ENCODE measurements at regions not wholly inside any gene's neighbourhood (a gene's known extent, or its start where the extent isn't known, plus 50 kb on each side); places are given as distances from the start of the nearest gene placed in this dataset.
"Not testable (repeated sequence)": the region's sequence is repeated elsewhere in the genome, so short reads cannot be mapped to it uniquely, and the experiment has no call there.

DNA sequence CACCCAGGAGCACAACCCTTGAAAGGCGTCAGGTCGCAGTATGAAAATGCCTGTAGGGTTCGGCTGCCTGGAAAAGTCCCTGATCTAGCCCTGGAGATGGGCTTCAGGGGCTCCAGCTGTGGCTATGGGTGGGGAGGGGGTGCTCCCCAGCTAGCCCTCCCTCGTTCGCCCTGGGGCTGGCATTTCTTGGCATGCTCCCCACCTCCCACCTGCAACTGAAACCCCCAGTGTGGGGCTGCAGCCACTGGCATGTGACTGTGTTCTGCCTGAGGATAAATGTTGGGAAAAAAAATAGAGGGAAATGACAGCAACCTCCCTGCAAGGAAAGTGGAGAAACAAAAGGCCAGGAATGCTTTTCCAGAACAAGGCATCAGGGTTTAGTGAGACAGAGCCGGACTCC is 109.2 kb downstream of the COPS8 start:
- no peak for DNase-seq (ENCODE audit: extremely low read depth, low read depth)

DNA sequence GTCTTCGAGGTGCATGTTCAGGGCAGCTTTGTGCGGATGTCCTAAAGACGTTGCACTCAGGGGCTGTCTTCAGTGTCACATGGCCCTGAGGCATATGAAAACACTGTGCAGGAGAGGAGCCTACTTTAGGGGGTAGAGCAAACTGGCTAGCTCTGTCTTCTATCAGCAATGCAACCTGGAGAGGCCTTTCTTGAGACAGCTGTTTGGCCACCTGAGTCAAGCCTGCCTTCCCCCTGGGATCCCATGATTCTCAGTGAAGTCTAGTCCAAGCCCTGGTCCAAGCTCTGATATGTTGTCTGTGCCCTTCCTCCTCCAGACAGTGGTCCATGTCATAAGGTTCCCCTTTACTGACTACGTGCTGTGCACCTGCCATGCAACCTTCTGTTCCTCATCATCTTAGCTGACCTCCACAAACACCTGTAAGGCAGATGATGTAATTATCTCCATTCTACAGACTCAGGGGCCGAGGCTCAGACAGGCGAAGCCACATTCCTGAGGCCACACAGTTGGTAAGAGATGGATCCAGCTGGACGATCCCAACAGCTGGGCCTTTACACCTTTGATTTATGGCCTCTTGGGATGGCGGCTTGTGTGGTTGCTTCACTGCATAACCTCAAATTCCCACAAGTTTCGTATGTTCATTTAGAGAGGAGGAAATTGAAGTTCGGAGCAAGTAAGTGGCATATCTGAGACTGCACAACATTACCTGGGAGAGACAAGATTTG is 109.9 kb downstream of the COPS8 start:
- DNase-seq (ENCODE audit: extremely low read depth, low read depth): no peak

DNA sequence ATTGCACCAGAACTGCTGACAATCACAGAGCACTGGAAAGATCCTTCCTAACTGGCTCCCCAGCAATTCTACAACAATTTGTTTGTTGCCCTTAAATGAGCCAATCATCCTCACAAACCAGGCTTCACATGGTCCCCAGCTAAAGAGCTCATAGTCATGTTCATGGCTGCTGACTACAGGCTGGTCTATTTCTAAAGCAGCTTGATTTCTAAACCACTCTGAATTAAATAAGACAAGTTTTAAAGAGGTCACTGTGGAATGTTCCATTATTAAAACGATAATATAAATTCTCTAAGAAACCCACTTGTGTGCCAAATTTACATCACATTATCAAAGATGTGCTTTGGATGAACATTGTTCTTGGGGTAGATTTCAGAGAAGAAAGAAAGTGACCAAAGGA is 110.7 kb downstream of the COPS8 start:
- no peak for DNase-seq (ENCODE audit: extremely low read depth, low read depth)

DNA sequence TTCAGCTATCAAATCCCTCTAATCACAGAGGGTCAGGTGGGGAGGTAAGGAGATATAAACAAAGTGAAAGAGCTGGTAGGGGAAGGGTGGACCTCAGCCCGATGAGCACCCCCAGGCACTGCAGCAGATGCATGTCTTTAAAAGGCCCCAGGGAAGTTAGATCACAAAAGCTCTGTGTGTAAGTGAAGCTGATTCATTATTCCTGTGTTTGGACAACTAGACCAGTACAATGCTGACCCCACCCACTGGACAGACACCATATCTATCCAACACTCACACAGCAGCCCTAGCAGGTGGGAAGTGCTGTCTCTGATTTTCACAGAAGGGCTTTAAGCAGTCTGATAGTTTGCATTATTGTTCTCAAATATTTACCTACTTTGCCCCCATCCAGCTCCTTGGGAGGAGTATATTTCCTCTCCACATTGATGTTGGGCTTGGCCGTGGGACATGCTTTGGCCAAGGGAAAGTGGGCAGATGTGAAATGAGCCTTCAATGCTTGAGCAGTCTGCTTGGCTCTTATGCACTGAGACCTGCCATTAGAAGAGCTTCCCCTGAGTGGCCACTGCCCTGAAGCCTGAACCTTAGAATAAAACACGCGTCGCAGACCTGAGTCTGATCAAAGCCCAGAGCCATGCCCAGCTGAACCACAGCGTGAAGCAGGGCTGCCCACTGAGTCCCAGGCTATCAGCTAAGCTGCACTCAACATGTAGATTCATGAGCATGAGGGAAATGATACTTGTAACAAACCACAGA is 111.4 kb downstream of the COPS8 start:
- DNase-seq (ENCODE audit: extremely low read depth, low read depth): peak; percentile 25

DNA sequence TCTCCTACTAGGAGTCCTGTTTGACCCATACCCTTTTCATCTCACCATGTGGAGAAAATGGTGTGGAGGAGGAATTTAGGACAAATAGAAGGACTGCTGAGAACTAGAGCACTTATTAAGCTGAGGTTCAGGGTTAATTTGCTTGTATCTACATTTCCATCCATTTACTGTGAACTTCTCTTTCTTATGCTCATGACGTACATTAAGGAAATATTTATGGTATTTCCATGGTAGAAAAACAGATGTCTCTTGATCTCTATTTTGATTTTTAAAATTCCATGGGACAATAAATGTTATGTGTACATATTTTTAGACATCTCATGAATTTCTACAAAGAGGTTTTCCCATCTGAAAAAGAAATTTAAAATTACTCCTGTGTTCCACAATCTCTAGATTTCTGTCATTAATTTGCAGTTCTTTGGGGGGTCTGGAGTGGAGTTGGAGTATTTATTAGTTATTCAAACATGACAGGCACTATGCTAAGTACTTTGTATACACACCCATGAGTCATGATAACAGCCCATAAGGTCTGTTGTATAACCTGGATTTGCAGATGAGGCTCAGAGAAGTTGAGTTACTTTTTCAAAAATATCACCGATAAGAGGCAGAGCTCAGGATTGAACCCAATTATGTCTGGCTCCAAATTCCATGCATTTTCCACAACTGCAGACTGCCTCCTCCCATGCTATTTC is 112.6 kb downstream of the COPS8 start:
- DNase-seq (ENCODE audit: extremely low read depth, low read depth): no peak

DNA sequence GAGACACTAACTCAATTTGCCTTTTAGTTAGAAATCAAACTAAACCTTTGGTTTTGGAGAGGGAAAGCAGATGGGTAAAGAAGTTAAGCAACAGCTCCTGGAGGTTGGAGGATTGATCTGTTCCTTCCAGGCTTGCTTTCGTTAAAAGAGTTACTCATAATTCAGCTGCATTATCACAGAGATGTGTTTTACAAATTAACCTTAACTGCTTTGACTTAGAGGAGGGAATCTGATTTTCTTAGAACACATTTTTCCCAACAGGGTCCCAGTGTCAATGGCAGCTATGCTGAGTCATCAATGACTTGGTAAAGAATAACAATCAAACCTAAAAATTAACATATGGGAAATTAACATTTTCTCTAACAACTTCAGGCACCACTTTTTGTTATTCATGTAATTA is 113.4 kb downstream of the COPS8 start:
- no peak for DNase-seq (ENCODE audit: extremely low read depth, low read depth)

DNA sequence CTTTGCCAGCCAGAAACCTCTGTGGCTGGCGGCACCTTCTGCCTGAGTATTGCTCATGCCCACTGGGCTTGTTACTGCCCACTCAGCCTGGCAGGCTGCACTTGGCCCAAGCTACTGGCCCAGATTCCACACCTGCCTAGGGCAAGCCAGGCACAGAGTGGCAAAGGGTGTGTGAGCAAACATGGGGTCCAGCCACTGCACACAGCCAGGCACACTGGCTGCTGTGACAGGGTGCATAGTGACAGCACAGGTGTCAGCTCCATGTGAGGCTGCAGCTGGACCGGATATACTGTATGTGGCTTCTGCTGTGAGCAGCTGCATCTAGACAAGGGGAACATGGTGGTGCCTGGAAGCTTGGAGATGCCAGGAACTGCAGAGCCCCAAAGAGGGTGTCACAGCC is 113.9 kb downstream of the COPS8 start:
- DNase-seq (ENCODE audit: extremely low read depth, low read depth): no peak

DNA sequence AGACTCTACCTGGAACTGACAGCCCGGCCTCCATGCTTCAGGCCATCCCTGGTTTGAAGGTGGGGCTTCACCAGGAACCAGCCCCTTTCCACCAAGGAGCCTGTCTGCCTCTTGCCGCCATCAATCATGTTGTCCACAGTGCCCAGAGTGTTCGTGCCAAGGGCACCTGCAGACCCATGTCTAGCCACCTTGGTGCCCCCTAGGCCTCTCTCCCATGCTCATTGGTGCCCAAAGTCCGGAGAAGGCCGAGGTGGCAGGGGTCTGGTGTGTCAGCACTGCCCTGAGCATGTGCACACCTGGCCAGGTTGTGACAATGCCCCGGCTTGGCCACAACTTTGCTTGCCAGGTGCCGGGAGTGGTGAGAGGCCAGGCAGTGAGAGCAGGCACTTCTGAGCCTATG is 114.8 kb downstream of the COPS8 start:
- DNase-seq (ENCODE audit: extremely low read depth, low read depth): no peak

DNA sequence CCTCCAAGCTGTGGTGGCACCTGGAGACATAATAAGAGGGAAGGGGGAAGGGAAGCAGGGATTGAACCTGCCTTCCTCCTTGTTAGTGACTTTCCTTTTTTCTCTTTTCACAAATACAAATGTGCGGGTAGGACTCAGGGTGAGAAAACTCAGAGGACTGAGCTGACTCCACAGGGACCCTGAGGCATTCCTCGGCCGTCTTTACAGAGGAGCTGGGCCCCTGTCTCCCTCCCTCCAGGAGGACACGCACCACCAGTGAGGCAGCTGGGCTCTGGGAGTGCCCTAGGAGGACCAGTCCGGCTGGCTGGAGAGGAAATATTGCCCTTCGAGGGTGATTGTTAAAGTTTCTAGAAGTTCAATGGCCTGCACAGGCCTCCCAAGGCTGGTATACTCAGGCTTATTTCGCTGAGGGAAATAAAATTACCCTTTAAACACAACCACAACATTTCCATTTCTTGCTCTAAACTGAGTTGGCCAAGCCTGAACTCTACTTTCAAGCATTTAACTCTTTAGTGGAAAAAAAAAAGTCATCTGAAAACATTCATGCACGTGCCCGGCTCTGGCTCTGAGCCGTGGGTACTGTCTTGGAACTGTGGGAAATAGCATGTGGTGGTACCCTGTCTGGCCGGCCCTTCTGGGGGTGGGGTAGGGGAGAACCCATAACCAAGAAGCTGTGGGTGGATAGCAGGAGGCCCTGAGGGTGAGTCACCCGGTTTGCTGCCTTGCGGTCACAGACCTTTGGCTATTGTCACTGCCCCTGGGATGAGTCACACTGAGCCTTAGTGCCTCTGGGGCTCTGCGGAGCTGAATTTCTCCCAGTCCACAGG is 116.0 kb downstream of the COPS8 start:
- DNase-seq (ENCODE audit: extremely low read depth, low read depth): no peak

DNA sequence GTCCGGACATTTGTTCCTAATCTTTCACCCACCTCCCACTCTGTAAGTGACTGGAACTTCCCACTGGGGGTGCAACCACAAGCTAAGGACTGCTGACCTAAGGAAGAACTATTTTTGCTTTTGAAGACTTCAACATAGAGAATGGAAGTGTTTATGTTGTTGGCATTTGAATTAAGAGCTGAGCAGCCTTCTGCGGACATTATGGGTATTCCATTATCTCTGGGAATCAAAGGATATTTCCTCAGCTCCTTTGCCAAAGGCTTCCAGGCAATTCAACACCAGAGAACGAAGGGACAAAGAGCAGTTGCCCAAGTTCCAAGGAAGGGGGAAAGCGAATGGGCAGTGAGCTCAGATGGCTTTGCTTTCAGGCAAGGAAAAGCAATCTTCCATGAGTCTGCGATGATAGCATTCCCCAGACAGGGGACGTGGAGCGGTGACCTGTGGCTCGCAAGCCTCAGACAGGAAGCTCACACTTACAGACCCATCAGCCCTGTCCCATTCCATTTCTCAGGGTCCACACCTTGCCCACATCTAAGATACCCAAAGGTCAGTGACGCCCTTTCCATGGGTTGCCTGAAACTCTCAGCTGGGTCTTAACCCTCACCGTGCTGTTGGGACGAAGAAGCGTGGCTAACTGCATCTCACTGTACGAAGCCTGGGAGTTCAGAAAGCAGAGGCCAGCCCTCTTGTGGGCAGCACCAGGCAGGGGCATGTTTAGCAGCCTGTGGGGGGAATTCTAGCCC is 116.8 kb downstream of the COPS8 start:
- no peak for DNase-seq (ENCODE audit: extremely low read depth, low read depth)

DNA sequence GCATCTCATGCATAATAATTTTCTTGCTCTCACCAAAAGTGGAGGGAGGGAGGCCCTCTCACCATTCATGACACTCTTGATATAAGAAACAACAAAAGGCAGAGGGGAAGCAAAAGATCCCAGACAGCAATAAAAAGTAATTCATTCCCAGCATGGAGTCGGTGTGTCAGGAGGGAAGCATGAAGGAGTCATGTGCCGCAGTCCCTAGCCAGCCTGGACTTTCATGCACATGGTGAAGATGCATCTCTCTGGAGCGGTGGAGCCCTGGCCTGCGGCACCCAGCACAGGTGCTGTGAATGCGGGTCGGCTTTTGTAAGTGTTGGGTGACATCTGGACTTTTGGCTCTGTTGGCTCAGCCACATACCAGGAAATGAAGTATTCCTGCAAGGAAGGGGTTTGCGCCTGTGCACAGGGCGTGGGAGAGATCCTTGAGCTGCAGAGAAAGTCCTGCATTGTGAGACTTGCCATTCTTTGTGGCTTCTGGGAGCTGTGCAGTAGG is 119.4 kb downstream of the COPS8 start:
- DNase-seq (ENCODE audit: extremely low read depth, low read depth): no peak

DNA sequence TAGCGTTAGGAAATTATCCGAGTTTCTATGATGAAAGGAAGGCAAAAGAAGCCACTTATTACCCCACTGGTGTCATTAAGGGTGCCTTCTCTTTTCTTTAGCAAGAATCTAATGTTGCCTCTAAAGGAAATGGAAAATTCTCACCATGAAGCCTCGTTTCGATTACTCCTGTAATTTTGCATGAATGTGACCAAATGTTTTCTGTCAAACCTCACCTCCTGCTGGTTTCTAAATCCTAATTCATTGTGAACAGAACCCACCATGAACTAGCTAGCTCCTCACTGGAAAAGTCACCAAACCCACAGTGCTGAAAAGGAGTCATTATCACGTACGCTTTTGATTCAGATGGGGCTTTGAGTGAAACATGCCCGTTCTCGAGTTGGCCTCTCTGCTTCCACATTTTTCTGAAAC is 119.9 kb downstream of the COPS8 start:
- no peak for DNase-seq (ENCODE audit: extremely low read depth, low read depth)

DNA sequence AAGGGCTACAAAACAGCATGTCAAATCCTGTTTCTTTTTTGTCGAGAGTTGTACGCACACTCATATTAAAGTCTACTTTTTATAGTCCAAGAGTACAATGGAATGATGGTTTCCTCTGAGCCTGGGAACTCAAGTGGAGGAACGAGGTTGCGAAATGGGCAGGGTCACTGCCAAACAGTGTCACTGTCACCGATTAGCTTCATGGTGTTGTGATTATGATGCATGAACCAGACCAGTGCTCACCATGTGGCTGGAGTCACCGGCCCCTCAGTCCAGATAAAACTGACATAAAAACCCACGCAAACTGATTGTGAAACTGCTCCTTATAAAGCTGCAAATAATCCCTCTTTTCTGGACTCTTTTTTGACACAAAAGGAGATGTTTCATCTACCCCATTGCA is 122.0 kb downstream of the COPS8 start:
- DNase-seq (ENCODE audit: extremely low read depth, low read depth): no peak

DNA sequence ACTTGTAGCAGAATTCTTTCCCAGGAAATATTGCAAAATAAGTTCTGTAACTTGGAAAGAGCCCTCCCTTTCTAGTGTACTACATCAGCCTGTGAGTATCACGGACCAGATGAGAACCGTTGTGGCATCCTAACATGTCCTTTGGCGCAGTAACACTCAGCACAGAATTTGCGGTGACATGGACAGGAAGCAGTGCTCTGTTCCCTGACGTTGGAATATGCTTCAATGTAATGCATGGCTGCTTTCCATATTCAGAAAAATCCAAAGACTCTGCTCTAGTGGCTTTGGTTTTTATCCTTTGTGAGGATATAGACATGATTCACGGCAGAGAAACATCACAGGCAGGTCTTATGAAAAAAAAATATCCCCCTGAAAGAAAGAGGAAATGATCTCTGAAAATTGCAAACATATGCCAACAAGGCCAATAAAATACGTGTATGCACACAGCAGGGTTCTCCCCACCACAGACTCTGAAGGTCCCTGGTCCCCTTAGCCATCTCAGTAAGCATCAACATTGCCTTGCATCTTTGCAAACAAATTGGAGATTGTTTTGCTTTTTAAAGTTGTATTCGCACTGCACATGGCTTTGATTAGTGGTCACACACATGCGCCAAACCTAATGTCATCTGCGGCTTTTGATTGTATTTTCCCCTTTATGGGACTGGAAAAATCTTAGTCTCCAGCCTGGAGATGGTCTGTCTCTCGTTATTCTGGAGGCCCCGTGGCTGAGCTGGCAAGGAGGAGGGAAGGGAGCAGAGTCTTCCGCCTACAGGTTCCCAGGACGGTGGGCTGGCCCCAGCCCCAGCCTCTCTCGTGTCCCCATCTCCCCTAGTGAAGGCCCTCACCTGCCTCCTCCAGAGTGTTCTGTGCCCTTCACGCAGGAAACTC is 122.9 kb downstream of the COPS8 start:
- no peak for DNase-seq (ENCODE audit: extremely low read depth, low read depth)

DNA sequence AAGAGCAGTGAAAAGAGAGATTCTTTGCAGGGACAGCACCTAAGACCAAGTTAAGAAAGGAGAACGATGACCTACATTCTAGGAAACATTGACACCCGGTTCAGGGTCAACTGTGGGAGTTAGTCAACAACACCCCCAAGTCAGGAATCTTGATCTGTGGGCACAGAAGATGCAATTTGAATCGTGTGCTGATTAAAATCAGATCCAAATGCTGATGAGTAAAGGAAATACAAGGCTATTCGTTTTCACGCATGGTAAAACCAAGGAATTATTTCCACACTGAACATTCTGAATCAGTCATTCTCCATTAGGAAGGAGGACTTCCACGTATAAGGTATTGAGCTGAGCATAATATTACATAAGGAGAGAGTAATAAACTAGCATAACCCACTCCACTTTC is 124.2 kb downstream of the COPS8 start:
- no peak for DNase-seq (ENCODE audit: extremely low read depth, low read depth)

DNA sequence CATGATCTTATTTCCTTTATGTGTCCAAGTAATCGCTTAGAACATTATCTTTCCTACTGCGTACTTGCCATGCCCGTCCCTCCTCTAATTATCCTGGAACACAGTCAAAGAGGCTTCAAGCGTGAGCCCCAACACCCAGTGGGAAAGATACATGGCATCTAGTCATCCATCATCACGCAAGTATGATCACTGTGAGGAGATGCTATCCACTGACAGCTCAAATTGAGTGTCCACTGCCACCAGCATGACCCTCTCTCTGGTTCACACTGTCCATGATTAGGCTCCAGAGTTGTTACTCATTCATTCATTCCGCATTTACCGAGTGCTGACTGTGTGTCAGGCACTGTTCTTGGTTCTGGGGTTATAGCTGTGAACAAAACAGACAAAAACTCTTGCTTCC is 124.6 kb downstream of the COPS8 start:
- DNase-seq (ENCODE audit: extremely low read depth, low read depth): no peak

DNA sequence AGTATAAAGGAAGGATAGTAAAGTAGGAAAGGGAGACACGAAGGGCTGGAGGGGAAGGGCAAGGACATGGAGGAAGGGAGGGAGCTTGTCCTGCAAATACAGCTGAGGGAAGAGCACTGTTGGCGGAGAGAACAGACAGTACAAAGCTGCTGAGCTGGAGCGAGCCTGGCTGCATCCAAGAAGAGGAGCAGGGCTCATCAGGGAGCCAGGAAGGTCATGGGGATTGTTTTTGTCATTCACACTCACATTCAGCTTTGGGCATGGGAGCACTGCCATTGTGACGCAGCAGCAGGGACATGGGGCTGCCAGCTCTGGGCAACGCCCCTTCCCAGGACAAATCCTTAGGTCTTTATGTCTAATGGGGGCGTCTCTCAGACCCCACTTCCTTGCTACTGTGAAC is 125.1 kb downstream of the COPS8 start:
- no peak for DNase-seq (ENCODE audit: extremely low read depth, low read depth)

DNA sequence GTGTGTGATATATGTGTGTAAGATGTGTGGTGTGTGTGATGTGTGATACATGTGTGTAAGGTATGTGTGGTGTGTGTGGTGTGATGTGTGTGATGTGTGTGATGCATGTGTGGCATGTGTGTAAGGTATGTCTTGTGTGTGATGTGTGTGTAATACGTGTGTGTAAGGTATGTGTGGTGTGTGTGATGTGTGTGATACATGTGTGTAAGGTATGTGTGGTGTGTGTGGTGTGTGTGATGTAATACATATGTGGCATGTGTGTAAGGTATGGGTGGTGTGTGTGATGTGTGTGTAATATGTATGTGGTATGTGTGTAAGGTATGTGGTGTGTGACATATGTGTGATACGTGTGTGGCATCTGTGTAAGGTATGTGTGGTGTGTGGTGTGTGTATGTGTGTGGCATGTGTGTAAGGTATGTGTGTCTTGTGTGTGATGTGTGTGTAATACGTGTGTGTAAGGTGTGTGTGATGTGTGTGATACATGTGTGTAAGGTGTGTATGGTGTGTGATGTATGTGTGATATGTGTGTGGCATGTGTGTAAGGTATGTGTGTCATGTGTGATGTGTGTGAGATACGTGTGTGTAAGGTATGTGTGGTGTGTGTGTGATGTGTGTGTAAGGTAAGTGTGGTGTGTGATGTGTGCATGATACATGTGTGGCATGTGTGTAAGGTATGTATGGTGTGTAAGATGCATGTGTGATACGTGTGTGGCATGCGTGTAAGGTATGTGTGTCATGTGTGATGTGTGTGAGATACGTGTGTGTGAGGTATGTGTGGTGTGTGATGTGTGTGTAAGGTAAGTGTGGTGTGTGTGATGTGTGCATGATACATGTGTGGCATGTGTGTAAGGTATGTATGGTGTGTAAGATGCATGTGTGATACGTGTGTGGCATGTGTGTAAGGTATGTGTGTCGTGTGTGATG is 126.9 kb downstream of the COPS8 start:
- DNase-seq (ENCODE audit: extremely low read depth, low read depth): not testable (repeated sequence)

All from NCI-H460 (cell line).